Activated CD8-positive, alpha-beta T cell treated with anti-CD3 and anti-CD28 coated beads for 36 hours (primary cell): ENCODE measurements at regions not wholly inside any gene's neighbourhood (a gene's known extent, or its start where the extent isn't known, plus 50 kb on each side); places are given as distances from the start of the nearest gene placed in this dataset.

Experiments used
- ATAC-seq: fragments of 200-7000 bp; cut with Tn5 transposase; one replicate; pipeline ENCODE4 v1.10.0; 2021; ENCODE audit warnings: mild to moderate bottlenecking, moderate library complexity
- CTCF ChIA-PET: fragments of 350-600 bp; sonication (Branson Sonifier 250); formaldehyde crosslinking; loops from one replicate; lab custom pipeline; 2021; ENCODE audit warnings: antibody characterized with exemption; lab: Charles Lee
- POLR2A ChIA-PET: fragments of 350-600 bp; sonication (Branson Sonifier 250); formaldehyde crosslinking; loops from one replicate; lab custom pipeline; 2021; ENCODE audit warnings: antibody characterized with exemption; lab: Charles Lee
- DNase-seq: peaks from one replicate; pipeline ENCODE4 v3.0.0-alpha.2; 2020
- H3K27ac Mint-ChIP-seq: one replicate; pipeline ENCODE4 v1.8.0; 2021; ENCODE audit warnings: mild to moderate bottlenecking, mixed read lengths
- H3K27me3 Mint-ChIP-seq: one replicate; pipeline ENCODE4 v1.8.0; 2021; ENCODE audit warnings: mixed read lengths
- H3K36me3 Mint-ChIP-seq: one replicate; pipeline ENCODE4 v1.8.0; 2021; ENCODE audit warnings: low read depth, mixed read lengths
- H3K4me1 Mint-ChIP-seq: one replicate; pipeline ENCODE4 v1.8.0; 2021; ENCODE audit warnings: low read depth, mixed read lengths
- H3K4me3 Mint-ChIP-seq: one replicate; pipeline ENCODE4 v1.8.0; 2021; ENCODE audit warnings: mild to moderate bottlenecking, moderate library complexity, mixed read lengths
- H3K9me3 Mint-ChIP-seq: one replicate; pipeline ENCODE4 v1.8.0; 2021; ENCODE audit warnings: mixed read lengths
- CTCF ChIP-seq: fragments of 200-600 bp; IDR thresholded peaks from one replicate; pipeline ENCODE4 v1.8.0; 2022; ENCODE audit warnings: antibody characterized with exemption, mild to moderate bottlenecking
- intact Hi-C: fragments of 100-400 bp; cut with micrococcal nuclease; formaldehyde crosslinking; loops from one replicate; pipeline ENCODE4 v1.10.0; 2022

- no peak overlapping the region for H3K4me3 Mint-ChIP-seq
- no peak for ATAC-seq
- H3K4me1 Mint-ChIP-seq, result no peaks in the 10 kb centered on the region
- H3K27me3 Mint-ChIP-seq, result no peaks in the 10 kb centered on the region
- no peak for DNase-seq
- intact Hi-C loops, result no loop called here
- POLR2A ChIA-PET, result no interaction called here
- no peak overlapping the region for H3K27ac Mint-ChIP-seq
- CTCF ChIA-PET, result no interaction called here
- no peaks in the 10 kb centered on the region for H3K36me3 Mint-ChIP-seq
- no peaks in the 10 kb centered on the region for H3K9me3 Mint-ChIP-seq
- TF ChIP-seq CTCF, result no peak
Measured at GRCh38 chr2:239696559-239697207, 295.9 kb upstream of the HDAC4 start.

GRCh38 chr2:239695728-239696240 lies 295.0 kb upstream of the HDAC4 start:
- Mint-ChIP-seq H3K27me3 (no peaks in the 10 kb centered on the region), H3K36me3 (no peaks in the 10 kb centered on the region), H3K9me3 (no peaks in the 10 kb centered on the region), H3K4me3 (no peak overlapping the region), H3K4me1 (no peaks in the 10 kb centered on the region), H3K27ac (no peak overlapping the region)
- CTCF ChIA-PET, result no interaction called here
- POLR2A ChIA-PET, result no interaction called here
- intact Hi-C loops, result no loop called here
- TF ChIP-seq CTCF, result no peak
- no peak for DNase-seq
- no peak for ATAC-seq

- CTCF ChIA-PET, result no interaction called here
- Mint-ChIP-seq H3K27me3 (no peaks in the 10 kb centered on the region), H3K4me3 (no peak overlapping the region), H3K36me3 (no peaks in the 10 kb centered on the region), H3K9me3 (no peaks in the 10 kb centered on the region), H3K4me1 (no peaks in the 10 kb centered on the region), H3K27ac (no peak overlapping the region)
- intact Hi-C loops, result no loop called here
- no peak for DNase-seq
- ATAC-seq, result no peak
- TF ChIP-seq CTCF, result no peak
- POLR2A ChIA-PET, result no interaction called here
Measured at GRCh38 chr2:239695106-239695727, 294.4 kb upstream of the HDAC4 start.

GRCh38 chr2:239694487-239694886 lies 293.7 kb upstream of the HDAC4 start:
- Mint-ChIP-seq H3K27ac (no peak overlapping the region), H3K36me3 (no peaks in the 10 kb centered on the region), H3K4me3 (no peak overlapping the region), H3K9me3 (no peaks in the 10 kb centered on the region), H3K27me3 (no peaks in the 10 kb centered on the region), H3K4me1 (no peaks in the 10 kb centered on the region)
- no peak for ATAC-seq
- no peak for TF ChIP-seq CTCF
- intact Hi-C loops, result no loop called here
- DNase-seq, result no peak
- ChIA-PET CTCF (no interaction called here), POLR2A (no interaction called here)

GRCh38 chr2:239693761-239694415 lies 293.1 kb upstream of the HDAC4 start:
- no peak for ATAC-seq
- Mint-ChIP-seq H3K4me1 (no peaks in the 10 kb centered on the region), H3K27me3 (no peaks in the 10 kb centered on the region), H3K36me3 (no peaks in the 10 kb centered on the region), H3K27ac (no peak overlapping the region), H3K4me3 (no peak overlapping the region), H3K9me3 (no peaks in the 10 kb centered on the region)
- no peak for DNase-seq
- POLR2A ChIA-PET, result no interaction called here
- TF ChIP-seq CTCF, result no peak
- CTCF ChIA-PET, result no interaction called here
- intact Hi-C loops, result no loop called here
